ENCODE measurements at regions not wholly inside any gene's neighbourhood (a gene's known extent, or its start where the extent isn't known, plus 50 kb on each side); places are given as distances from the start of the nearest gene placed in this dataset.

DNA sequence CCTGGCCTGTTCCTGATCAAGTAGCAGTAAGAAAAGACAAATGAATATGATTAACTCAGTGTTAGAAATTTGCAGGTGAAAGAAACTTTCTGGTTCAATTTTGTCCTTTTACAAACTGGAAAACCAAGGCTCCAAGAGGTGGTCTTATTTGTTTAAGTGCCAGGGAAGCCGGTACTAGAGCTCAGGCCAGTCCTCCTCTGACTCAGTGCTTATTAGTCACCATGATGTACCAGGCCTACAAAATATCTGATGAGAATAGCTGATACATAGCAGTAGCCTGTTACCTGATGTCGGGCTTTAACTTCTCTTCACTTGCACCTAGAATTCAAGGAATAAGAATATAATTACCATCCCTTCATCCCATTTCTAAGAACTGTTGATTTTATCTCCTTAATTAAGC, 394.8 kb downstream of the LMX1A start:
- H3K27ac ChIP-seq (ENCODE audit: extremely low read length, insufficient read depth, low read length): no peak overlapping the region
- 0% methylated on average over 2 of the region's 2 CpGs for WGBS (ENCODE audit: low lambda C conversion rate)
- intact Hi-C loops (cut with micrococcal nuclease; ENCODE audit: unreplicated experiment) (no loop called here), in situ Hi-C loops (cut with HindIII; ENCODE audit: extremely low pct_ligation_motif_present, low pct_unique_long_range_greater_than_20kb) (no loop called here)
- H3K4me2 ChIP-seq (ENCODE audit: low read depth, low read length): no peak overlapping the region
- H4K20me1 ChIP-seq (ENCODE audit: insufficient read depth, low read length): no peaks in the 10 kb centered on the region
- ChIA-PET CTCF (ENCODE audit: low intra/inter-chr PET ratio, low total read pairs) (no interaction called here), POLR2A (no interaction called here)
- H3K27me3 ChIP-seq (ENCODE audit: control insufficient read depth in 1 of 2, insufficient read depth in 2 of 2, low read length in 2 of 2): no peaks in the 10 kb centered on the region
- no peak overlapping the region for H3K4me3 ChIP-seq (replicated peaks in 1 of 3; ENCODE audit: insufficient read depth in 1 of 3, low read depth in 2 of 3, low read length in 3 of 3)
- no peak for ATAC-seq
- TF ChIP-seq DMAP1 (CRISPR knock-in tag; IDR thresholded peaks at IDR 0.05) (no peak), ISL2 (CRISPR knock-in tag; IDR thresholded peaks at IDR 0.05) (no peak), MXI1 (IDR thresholded peaks at IDR 0.05; ENCODE audit: borderline replicate concordance, low read depth, low read length) (no peak), SIX4 (CRISPR knock-in tag; IDR thresholded peaks at IDR 0.05) (no peak), HNRNPK (IDR thresholded peaks at IDR 0.05; ENCODE audit: low read depth, low read length, poor library complexity, severe bottlenecking) (no peak), PHF20 (CRISPR knock-in tag; IDR thresholded peaks at IDR 0.05) (no peak), NPAS2 (CRISPR knock-in tag; IDR thresholded peaks at IDR 0.05; ENCODE audit: borderline replicate concordance) (no peak), TBL1XR1 (IDR thresholded peaks at IDR 0.05; ENCODE audit: borderline replicate concordance, low read length, partially characterized antibody) (no peak), ARHGAP35 (CRISPR knock-in tag; IDR thresholded peaks at IDR 0.05; ENCODE audit: borderline replicate concordance) (no peak), ZNF225 (CRISPR knock-in tag; IDR thresholded peaks at IDR 0.05) (no peak), ETV6 (CRISPR knock-in tag; conservative IDR thresholded peaks at IDR 0.05) (no peak), POLR2AphosphoS2 (IDR thresholded peaks at IDR 0.05; ENCODE audit: low read depth, low read length) (no peak)
- TF ChIP-seq, protein P1, sequence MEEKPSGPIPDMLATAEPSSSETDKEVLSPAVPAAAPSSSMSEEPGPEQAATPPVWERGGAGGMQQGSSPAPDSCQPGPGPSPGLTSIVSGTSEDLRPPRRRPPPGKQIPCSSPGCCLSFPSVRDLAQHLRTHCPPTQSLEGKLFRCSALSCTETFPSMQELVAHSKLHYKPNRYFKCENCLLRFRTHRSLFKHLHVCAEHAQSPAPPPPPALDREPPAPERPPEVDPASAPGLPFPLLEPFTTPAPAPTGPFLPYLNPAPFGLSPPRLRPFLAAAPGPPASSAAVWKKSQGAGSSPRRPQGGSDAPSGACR (CRISPR knock-in tag; IDR thresholded peaks at IDR 0.05): no peak
- TF ChIP-seq, protein P2, sequence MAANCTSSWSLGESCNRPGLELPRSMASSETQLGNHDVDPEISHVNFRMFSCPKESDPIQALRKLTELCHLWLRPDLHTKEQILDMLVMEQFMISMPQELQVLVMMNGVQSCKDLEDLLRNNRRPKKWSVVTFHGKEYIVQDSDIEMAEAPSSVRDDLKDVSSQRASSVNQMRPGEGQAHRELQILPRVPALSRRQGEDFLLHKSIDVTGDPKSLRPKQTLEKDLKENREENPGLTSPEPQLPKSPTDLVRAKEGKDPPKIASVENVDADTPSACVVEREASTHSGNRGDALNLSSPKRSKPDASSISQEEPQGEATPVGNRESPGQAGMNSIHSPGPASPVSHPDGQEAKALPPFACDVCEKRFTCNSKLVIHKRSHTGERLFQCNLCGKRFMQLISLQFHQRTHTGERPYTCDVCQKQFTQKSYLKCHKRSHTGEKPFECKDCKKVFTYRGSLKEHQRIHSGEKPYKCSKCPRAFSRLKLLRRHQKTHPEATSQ (CRISPR knock-in tag; IDR thresholded peaks at IDR 0.05; ENCODE audit: borderline replicate concordance): no peak
- TF ChIP-seq, protein P3, sequence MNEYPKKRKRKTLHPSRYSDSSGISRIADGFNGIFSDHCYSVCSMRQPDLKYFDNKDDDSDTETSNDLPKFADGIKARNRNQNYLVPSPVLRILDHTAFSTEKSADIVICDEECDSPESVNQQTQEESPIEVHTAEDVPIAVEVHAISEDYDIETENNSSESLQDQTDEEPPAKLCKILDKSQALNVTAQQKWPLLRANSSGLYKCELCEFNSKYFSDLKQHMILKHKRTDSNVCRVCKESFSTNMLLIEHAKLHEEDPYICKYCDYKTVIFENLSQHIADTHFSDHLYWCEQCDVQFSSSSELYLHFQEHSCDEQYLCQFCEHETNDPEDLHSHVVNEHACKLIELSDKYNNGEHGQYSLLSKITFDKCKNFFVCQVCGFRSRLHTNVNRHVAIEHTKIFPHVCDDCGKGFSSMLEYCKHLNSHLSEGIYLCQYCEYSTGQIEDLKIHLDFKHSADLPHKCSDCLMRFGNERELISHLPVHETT (CRISPR knock-in tag; conservative IDR thresholded peaks at IDR 0.05): no peak
- TF ChIP-seq, protein P4, sequence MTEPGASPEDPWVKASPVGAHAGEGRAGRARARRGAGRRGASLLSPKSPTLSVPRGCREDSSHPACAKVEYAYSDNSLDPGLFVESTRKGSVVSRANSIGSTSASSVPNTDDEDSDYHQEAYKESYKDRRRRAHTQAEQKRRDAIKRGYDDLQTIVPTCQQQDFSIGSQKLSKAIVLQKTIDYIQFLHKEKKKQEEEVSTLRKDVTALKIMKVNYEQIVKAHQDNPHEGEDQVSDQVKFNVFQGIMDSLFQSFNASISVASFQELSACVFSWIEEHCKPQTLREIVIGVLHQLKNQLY (CRISPR knock-in tag; IDR thresholded peaks at IDR 0.05): no peak
- BruUV-seq (replicated peaks): no TSS peak
- no peaks in the 10 kb centered on the region for H3K79me2 ChIP-seq (ENCODE audit: insufficient read depth, low read length)
- H3K9ac ChIP-seq (ENCODE audit: insufficient read depth, low read depth, low read length): no peak overlapping the region
- no peaks in the 10 kb centered on the region for H3K4me1 ChIP-seq (ENCODE audit: insufficient read depth, low read length)
- H3K9me3 ChIP-seq (ENCODE audit: low read length): no peaks in the 10 kb centered on the region
- FAIRE-seq: no peak
- DNase-seq (ENCODE audit: low spot score): no peak
- no peak overlapping the region for H2AFZ ChIP-seq (ENCODE audit: low read length)
- H3K36me3 ChIP-seq (replicated peaks in 1 of 2; ENCODE audit: control insufficient read depth in 1 of 2, insufficient read depth in 2 of 2, low read length in 2 of 2): no peaks in the 10 kb centered on the region
